DMS53 (cell line): ENCODE measurements at regions not wholly inside any gene's neighbourhood (a gene's known extent, or its start where the extent isn't known, plus 50 kb on each side); places are given as distances from the start of the nearest gene placed in this dataset.
"Not testable (repeated sequence)": the region's sequence is repeated elsewhere in the genome, so short reads cannot be mapped to it uniquely, and the experiment has no call there.

ENCODE experiments used
- DNase-seq: peaks from one replicate; lab custom pipeline; 2025; lab: John Stamatoyannopoulos, UW

GRCh38 chr2:18987016-18987415 is 371.4 kb downstream of the OSR1 start:
- DNase-seq, result no peak

GRCh38 chr2:18986046-18986445 is 372.4 kb downstream of the OSR1 start:
- no peak for DNase-seq

GRCh38 chr2:18980786-18981430 is 377.5 kb downstream of the OSR1 start:
- DNase-seq, result no peak

DNA sequence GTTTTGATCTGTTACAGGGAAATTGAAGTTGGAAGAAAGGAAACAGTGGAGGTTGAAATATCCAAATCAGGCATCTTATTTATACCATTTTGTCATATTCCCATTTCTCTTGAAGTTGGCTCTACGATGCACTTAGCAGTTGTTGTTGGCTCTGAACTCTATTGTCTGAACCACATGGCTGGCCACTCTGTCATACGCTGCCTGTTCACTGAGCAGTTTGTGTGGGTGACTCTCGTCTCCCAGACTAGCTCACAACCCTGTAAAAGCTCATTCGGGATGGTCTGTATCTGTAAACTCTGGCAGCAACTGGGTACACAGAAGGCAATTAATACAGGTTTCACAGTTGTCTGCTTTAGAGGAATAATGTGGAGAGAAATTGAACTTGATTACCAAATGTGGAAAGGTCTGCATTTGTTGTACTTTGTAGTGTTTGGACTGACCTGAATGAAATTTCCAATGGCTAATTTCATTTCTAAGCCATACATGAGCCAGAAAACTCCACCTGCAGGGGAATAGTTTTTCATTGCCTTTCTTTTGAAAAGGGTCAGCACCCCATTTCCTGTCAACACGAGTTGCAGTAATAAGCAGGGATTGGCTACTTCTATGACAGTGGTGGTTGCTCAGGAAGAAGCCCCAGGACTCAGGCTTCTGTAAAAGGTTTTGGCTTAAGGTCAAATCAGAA is 378.2 kb downstream of the OSR1 start:
- DNase-seq, result no peak

GRCh38 chr2:18977409-18977808 is 381.0 kb downstream of the OSR1 start:
- DNase-seq, result no peak

DNA sequence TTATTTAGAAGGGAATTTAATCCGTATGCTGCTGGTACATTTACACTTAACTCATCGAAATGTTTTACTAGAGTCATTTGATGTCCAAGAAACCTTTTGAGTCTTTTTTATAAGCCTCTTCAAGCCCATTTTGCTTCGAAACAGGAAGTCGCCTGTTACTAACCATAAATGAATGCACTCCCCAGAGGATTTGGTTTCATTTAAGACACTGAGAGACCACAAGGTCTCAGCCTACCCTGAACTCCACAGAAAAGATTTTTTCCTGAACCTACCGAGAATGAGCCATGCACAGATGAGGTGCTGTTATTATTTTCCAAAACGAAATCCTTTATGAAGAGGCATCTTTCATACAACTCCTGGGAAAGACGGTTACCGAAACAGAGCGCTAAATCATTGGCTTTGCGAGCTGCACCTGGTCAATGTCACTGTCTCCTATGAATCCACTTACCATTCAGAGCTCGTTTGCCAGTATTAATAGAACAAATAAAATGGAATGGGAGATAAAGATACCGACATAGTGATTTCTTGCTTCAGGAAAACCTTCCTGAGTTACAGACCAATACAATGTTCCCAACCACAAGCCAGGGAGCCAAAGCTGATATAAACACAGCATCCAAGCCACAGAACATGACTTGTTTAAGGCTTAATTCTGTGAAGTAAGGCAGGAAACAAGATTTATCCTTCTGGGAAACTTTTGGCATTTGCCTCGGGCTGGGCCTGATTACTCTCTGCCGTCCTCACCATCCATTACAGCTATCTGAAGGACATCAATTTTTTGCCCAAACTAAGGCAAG is 382.1 kb downstream of the OSR1 start:
- DNase-seq, result no peak

GRCh38 chr2:18975506-18976167 is 382.8 kb downstream of the OSR1 start:
- DNase-seq, result no peak

GRCh38 chr2:18971628-18972027 is 382.3 kb upstream of the NT5C1B start:
- DNase-seq, result peak; percentile 70

DNA sequence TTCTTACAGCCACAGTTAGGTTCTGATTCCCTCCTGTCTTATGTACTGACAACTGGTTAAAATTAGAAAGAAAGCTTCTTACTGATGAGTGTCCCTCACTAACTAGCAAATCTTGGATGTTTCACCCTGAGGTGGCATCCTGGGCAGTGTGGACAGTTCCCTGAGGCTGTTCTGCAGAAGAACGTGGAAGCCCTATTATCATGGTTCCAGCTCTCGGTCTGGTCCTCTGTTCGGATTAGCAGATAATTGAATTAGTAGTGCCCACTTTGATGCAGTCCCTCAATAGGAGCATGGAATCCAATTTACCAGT is 381.7 kb upstream of the NT5C1B start:
- DNase-seq, result no peak

GRCh38 chr2:18966131-18966530 is 376.8 kb upstream of the NT5C1B start:
- no peak for DNase-seq

- DNase-seq, result not testable (repeated sequence)
Observed at GRCh38 chr2:18963739-18964256, 374.4 kb upstream of the NT5C1B start.

DNA sequence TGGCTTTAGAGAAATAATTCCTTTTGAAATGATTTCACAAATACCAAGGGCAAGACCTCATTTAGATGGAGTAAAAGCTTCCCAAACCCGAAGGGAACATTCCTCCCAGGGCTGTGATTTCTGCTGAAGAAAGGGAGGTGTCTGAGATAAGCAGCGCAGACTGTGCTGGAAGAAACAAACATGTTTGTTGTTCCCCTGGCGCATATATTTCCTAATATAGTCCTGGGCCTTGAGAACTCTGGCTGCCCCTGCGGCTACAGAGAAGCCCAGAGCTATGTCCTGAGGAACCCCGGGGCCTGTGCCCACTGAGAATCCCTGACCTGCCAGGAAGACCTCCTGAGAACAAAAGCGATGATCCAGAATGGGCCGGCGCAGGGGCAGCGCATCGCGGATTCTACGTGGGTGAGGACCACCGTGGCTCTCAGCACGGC is 372.6 kb upstream of the NT5C1B start:
- DNase-seq, result no peak

GRCh38 chr2:18959952-18960717 is 370.8 kb upstream of the NT5C1B start:
- DNase-seq, result no peak

DNA sequence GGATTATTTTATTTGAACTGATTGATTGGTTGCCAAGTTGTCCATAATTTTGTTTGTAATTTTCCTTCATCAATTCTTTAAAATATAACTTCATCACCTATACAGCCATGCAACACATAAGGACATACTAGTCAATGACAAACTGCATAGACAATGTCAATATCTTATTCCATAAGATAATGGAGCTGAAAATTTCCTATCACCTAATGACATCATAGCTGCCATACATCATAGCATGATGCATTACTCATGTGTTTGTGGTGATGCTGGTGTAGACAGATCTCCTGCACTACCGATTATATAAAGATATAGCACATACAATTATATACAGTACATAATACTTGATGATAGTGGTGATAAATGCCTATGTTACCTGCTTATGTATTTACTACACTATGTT is 369.8 kb upstream of the NT5C1B start:
- DNase-seq, result no peak

- no peak for DNase-seq
Observed at GRCh38 chr2:18957909-18958308, 368.5 kb upstream of the NT5C1B start.

DNA sequence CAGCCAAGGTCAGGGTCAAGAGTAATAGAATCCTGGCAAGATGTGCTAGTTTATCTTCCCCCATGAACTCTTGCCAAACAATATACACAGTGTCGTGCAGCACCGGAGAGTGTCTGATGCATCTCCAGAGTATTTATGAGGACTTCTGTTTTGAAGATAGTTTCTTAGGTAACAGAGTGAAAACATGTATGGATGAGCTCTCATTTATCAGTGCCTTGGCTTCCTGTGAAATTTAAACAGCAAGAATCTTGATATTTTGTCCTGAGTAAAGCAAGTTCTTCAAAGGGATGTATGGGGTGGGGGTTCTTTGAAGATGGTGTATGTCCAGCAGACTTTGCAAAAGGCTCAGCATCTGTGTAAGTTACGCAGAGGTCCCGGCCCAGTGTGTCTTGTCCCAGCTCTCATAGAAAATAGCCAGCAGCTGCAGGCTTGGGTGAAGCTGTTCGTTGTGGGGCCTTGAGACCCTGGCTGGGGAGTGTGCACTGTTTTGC is 361.0 kb upstream of the NT5C1B start:
- DNase-seq, result no peak

- DNase-seq, result no peak
Observed at GRCh38 chr2:18949871-18950270, 360.5 kb upstream of the NT5C1B start.

GRCh38 chr2:18940184-18940583 is 350.8 kb upstream of the NT5C1B start:
- DNase-seq, result no peak

GRCh38 chr2:18939740-18940139 is 350.4 kb upstream of the NT5C1B start:
- not testable (repeated sequence) for DNase-seq

DNA sequence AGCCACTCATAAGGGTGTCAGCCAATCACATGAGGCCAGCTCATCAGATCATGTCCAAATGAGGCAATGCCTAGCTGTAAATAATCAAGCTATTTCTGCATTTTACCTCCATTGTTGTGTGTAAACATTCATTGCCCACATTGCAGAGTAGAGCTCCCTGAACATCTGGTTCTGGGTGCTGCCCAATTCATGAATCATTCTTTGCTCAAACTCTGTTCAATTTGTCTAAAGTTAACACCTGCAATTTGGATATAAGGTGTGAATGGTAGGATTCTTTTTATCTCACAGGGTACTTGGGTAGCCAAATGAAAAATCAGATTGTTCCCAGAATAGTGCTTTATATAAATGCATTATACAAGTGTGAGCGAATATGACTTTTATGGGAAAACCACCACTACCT is 345.5 kb upstream of the NT5C1B start:
- no peak for DNase-seq

GRCh38 chr2:18932853-18933252 is 343.5 kb upstream of the NT5C1B start:
- DNase-seq, result no peak

DNA sequence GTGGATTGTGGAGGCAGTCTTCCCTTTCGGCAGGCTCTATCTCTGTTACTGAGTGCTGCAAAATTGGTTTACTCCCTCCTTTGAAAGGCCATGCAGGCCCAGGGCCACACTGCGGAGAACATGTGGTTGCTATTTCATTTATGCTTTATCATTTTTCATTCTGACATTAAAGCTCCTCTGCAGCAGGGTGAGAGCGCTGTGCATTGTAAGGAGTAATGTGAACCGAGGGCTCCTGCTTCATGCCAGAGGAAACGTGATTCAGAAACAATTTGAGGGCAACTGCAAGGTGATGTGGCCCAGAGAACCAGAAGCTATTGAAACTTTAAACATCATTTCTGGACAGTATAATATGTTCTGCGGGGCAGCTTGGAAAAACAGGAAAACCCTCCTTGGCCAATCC is 341.6 kb upstream of the NT5C1B start:
- no peak for DNase-seq
